ENCODE measurements at regions not wholly inside any gene's neighbourhood (a gene's known extent, or its start where the extent isn't known, plus 50 kb on each side); places are given as distances from the start of the nearest gene placed in this dataset.

DNA sequence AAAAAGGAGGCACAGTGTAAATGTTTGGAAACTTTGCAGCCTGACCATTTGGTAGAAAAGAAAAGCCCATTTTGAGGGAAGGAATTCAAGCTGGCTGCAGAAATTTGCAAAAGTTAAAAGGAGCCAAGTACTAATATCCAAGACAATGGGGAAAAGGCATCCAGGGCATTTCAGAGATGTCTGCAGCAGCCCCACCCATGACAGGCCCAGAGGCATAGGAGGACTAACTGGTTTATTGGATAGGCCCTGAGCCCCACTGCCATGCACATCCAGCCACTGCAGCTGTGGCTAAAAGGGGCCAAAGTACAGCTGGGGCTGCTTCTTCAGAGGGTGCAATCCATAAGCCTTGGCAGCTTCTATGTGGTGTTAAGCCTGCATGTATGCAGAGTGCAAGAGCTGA, 104.9 kb downstream of the HS3ST1 start:
- TF ChIP-seq, protein P1, sequence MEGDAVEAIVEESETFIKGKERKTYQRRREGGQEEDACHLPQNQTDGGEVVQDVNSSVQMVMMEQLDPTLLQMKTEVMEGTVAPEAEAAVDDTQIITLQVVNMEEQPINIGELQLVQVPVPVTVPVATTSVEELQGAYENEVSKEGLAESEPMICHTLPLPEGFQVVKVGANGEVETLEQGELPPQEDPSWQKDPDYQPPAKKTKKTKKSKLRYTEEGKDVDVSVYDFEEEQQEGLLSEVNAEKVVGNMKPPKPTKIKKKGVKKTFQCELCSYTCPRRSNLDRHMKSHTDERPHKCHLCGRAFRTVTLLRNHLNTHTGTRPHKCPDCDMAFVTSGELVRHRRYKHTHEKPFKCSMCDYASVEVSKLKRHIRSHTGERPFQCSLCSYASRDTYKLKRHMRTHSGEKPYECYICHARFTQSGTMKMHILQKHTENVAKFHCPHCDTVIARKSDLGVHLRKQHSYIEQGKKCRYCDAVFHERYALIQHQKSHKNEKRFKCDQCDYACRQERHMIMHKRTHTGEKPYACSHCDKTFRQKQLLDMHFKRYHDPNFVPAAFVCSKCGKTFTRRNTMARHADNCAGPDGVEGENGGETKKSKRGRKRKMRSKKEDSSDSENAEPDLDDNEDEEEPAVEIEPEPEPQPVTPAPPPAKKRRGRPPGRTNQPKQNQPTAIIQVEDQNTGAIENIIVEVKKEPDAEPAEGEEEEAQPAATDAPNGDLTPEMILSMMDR (IDR thresholded peaks at IDR 0.05; ENCODE audit: insufficient read depth, low read length): no peak
- TF ChIP-seq, protein P2, sequence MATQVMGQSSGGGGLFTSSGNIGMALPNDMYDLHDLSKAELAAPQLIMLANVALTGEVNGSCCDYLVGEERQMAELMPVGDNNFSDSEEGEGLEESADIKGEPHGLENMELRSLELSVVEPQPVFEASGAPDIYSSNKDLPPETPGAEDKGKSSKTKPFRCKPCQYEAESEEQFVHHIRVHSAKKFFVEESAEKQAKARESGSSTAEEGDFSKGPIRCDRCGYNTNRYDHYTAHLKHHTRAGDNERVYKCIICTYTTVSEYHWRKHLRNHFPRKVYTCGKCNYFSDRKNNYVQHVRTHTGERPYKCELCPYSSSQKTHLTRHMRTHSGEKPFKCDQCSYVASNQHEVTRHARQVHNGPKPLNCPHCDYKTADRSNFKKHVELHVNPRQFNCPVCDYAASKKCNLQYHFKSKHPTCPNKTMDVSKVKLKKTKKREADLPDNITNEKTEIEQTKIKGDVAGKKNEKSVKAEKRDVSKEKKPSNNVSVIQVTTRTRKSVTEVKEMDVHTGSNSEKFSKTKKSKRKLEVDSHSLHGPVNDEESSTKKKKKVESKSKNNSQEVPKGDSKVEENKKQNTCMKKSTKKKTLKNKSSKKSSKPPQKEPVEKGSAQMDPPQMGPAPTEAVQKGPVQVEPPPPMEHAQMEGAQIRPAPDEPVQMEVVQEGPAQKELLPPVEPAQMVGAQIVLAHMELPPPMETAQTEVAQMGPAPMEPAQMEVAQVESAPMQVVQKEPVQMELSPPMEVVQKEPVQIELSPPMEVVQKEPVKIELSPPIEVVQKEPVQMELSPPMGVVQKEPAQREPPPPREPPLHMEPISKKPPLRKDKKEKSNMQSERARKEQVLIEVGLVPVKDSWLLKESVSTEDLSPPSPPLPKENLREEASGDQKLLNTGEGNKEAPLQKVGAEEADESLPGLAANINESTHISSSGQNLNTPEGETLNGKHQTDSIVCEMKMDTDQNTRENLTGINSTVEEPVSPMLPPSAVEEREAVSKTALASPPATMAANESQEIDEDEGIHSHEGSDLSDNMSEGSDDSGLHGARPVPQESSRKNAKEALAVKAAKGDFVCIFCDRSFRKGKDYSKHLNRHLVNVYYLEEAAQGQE (IDR thresholded peaks at IDR 0.05; ENCODE audit: insufficient replicate concordance, low read depth): no peak
- TF ChIP-seq POLR2AphosphoS5 (IDR thresholded peaks at IDR 0.05; ENCODE audit: low read depth): no peak
- TF ChIP-seq SPI1 (IDR thresholded peaks at IDR 0.05; ENCODE audit: borderline replicate concordance, low read depth): no peak
